PFSK-1 (cell line): ENCODE measurements at regions not wholly inside any gene's neighbourhood (a gene's known extent, or its start where the extent isn't known, plus 50 kb on each side); places are given as distances from the start of the nearest gene placed in this dataset.

Experiments used
- FOXP2 ChIP-seq: optimal IDR thresholded peaks from 2 replicates; pipeline ENCODE3; 2011; ENCODE audit warnings: borderline replicate concordance, control low read depth, inconsistent platforms; ENCODE audit not compliant: insufficient read depth; ENCODE audit errors: extremely low read length, extremely low read depth
- POLR2AphosphoS5 ChIP-seq: IDR thresholded peaks from 2 replicates; pipeline ENCODE4 v1.6.1; 2012; ENCODE audit warnings: low read depth, mild to moderate bottlenecking, control low read depth, low read length, moderate library complexity
- SIN3A ChIP-seq: IDR thresholded peaks from 2 replicates; pipeline ENCODE4 v1.6.1; 2012; ENCODE audit warnings: mild to moderate bottlenecking, low read length, moderate library complexity, borderline replicate concordance; ENCODE audit not compliant: insufficient read depth
- TAF1 ChIP-seq: IDR thresholded peaks from 2 replicates; pipeline ENCODE4 v1.6.1; 2012; ENCODE audit warnings: low read length, control low read depth, borderline replicate concordance; ENCODE audit not compliant: insufficient read depth
- TF ChIP-seq, protein P1 (sequence below), 2 experiments: IDR thresholded peaks; 2 replicates each; pipeline versions ENCODE4 v1.6.1 to v1.8.0; 2011 to 2012; ENCODE audit warnings: low read depth in 2 of 2, low read length in 2 of 2, control low read depth in 1 of 2, inconsistent platforms in 1 of 2, mild to moderate bottlenecking in 1 of 2, moderate library complexity in 1 of 2; ENCODE audit not compliant: insufficient read depth in 1 of 2

- TF ChIP-seq, protein P1, sequence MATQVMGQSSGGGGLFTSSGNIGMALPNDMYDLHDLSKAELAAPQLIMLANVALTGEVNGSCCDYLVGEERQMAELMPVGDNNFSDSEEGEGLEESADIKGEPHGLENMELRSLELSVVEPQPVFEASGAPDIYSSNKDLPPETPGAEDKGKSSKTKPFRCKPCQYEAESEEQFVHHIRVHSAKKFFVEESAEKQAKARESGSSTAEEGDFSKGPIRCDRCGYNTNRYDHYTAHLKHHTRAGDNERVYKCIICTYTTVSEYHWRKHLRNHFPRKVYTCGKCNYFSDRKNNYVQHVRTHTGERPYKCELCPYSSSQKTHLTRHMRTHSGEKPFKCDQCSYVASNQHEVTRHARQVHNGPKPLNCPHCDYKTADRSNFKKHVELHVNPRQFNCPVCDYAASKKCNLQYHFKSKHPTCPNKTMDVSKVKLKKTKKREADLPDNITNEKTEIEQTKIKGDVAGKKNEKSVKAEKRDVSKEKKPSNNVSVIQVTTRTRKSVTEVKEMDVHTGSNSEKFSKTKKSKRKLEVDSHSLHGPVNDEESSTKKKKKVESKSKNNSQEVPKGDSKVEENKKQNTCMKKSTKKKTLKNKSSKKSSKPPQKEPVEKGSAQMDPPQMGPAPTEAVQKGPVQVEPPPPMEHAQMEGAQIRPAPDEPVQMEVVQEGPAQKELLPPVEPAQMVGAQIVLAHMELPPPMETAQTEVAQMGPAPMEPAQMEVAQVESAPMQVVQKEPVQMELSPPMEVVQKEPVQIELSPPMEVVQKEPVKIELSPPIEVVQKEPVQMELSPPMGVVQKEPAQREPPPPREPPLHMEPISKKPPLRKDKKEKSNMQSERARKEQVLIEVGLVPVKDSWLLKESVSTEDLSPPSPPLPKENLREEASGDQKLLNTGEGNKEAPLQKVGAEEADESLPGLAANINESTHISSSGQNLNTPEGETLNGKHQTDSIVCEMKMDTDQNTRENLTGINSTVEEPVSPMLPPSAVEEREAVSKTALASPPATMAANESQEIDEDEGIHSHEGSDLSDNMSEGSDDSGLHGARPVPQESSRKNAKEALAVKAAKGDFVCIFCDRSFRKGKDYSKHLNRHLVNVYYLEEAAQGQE (IDR thresholded peaks at IDR 0.05; ENCODE audit: insufficient read depth in 1 of 2, low read depth in 2 of 2, low read length in 2 of 2), result no peak
- TF ChIP-seq FOXP2 (no peak), POLR2AphosphoS5 (no peak), TAF1 (no peak), SIN3A (no peak)
Observed at GRCh38 chr2:160890667-160891352, 269.4 kb upstream of the TANK start.

- no peak for TF ChIP-seq SIN3A
- TF ChIP-seq FOXP2, result no peak
- TF ChIP-seq TAF1, result no peak
Observed at GRCh38 chr2:160891353-160891740, 268.9 kb upstream of the TANK start.

DNA sequence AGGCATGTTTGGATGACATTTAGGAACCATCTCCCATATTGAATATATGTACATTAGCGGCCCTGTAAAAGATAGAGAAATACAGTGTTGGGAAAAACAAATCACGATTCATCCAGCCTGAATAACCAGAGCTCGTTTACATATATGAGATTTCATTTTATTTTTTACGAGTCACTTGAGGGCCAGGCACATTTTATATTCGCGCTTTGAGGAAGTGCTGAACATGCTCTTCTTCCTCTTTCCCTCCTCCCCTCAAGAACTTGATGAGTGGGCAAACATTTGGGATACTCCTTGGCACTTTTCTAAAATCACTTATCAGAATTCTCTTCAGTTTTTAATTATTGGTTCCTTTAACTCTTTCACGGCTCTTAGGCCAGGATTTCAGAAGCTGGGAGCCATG lies 268.0 kb upstream of the TANK start:
- no peak for TF ChIP-seq FOXP2
- TF ChIP-seq, protein P1 (IDR thresholded peaks at IDR 0.05; ENCODE audit: insufficient read depth in 1 of 2, low read depth in 2 of 2, low read length in 2 of 2), result no peak

GRCh38 chr2:160893581-160893980 lies 266.6 kb upstream of the TANK start:
- TF ChIP-seq, protein P1 (IDR thresholded peaks at IDR 0.05; ENCODE audit: insufficient read depth in 1 of 2, low read depth in 2 of 2, low read length in 2 of 2), result no peak
- TF ChIP-seq SIN3A, result no peak
- no peak for TF ChIP-seq POLR2AphosphoS5
- TF ChIP-seq TAF1, result no peak
- no peak for TF ChIP-seq FOXP2

GRCh38 chr2:160898581-160899307 lies 261.5 kb upstream of the TANK start:
- no peak for TF ChIP-seq SIN3A
- no peak for TF ChIP-seq POLR2AphosphoS5
- TF ChIP-seq FOXP2, result no peak
- TF ChIP-seq TAF1, result no peak
- TF ChIP-seq, protein P1 (IDR thresholded peaks at IDR 0.05; ENCODE audit: insufficient read depth in 1 of 2, low read depth in 2 of 2, low read length in 2 of 2), result no peak
